ENCODE measurements at regions not wholly inside any gene's neighbourhood (a gene's known extent, or its start where the extent isn't known, plus 50 kb on each side); places are given as distances from the start of the nearest gene placed in this dataset.

GRCh38 chr14:89564286-89564957 is 147.4 kb upstream of the FOXN3 start:
- TF ChIP-seq CTCF (IDR thresholded peaks at IDR 0.05; ENCODE audit: insufficient read depth, low read length, poor library complexity, severe bottlenecking): no peak
- no peak for TF ChIP-seq EZH2phosphoT487 (conservative IDR thresholded peaks at IDR 0.05; ENCODE audit: low read length)

Data from SU-DHL-6 (cell line).